ENCODE measurements at regions not wholly inside any gene's neighbourhood (a gene's known extent, or its start where the extent isn't known, plus 50 kb on each side); places are given as distances from the start of the nearest gene placed in this dataset.

DNA sequence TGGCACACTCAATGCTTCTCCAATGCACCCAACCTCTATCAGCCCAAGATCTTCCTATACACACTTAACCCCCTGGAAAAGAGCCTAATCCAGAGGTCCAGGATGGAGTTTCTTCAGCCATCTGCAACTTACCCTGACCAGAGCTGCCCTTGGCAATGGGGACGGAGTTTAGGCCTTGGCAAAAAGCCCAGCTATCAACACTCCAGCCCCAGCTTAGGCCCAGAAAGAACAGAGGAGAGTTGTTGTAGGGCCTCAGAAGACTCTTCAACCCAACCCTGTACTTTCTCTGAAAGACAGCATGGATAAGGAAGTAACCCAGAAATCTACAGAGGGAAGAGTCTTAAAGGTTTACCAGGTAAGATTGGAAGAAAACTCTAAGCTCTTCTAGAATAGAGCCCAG is 219.3 kb upstream of the PELI2 start:
- TF ChIP-seq SMC3 (IDR thresholded peaks at IDR 0.05; ENCODE audit: low read depth, low read length) (no peak), POLR2A (IDR thresholded peaks at IDR 0.05; ENCODE audit: low read depth, low read length) (no peak)
- TF ChIP-seq, protein P1, sequence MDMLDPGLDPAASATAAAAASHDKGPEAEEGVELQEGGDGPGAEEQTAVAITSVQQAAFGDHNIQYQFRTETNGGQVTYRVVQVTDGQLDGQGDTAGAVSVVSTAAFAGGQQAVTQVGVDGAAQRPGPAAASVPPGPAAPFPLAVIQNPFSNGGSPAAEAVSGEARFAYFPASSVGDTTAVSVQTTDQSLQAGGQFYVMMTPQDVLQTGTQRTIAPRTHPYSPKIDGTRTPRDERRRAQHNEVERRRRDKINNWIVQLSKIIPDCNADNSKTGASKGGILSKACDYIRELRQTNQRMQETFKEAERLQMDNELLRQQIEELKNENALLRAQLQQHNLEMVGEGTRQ (IDR thresholded peaks at IDR 0.05; ENCODE audit: low read depth, low read length) = no peak
